SK-N-SH (cell line): ENCODE measurements at regions not wholly inside any gene's neighbourhood (a gene's known extent, or its start where the extent isn't known, plus 50 kb on each side); places are given as distances from the start of the nearest gene placed in this dataset.

Experiments
- CTCF ChIA-PET: fragments of 300-600, 350-600 bp; formaldehyde crosslinking; extraction: SDS; loops from one replicate; lab custom pipeline; 2021; lab: Yijun Ruan, JAX
- POLR2A ChIA-PET: fragments of 350-600 bp; sonication (Branson Sonifier 250); formaldehyde crosslinking; extraction: SDS; loops from one replicate; lab custom pipeline; 2020; ENCODE audit warnings: antibody characterized with exemption, inconsistent platforms; lab: Yijun Ruan, JAX
- DNase-seq: peaks from one replicate; pipeline ENCODE4 v3.0.0; 2012
- H2AFZ ChIP-seq: fragments of 200-600 bp; sonication (generic); 2 replicates; pipeline ENCODE4 v1.8.1; 2016; ENCODE audit warnings: antibody characterized with exemption, mild to moderate bottlenecking, low read depth
- H3F3A ChIP-seq: fragments of 200-600 bp; sonication (generic); replicated peaks from 2 replicates; pipeline ENCODE3; 2016; ENCODE audit warnings: antibody characterized with exemption, mild to moderate bottlenecking; ENCODE audit not compliant: insufficient read depth
- H3K27ac ChIP-seq, 2 experiments: fragments of 200-500 bp in 1 of 2; fragments of 200-600 bp in 1 of 2; sonication (Bioruptor generic) in 1 of 2; sonication (generic), shearing (Covaris generic) in 1 of 2; 2 replicates each; pipeline versions ENCODE4 v1.5.1 to v1.6.1; 2014 to 2016; ENCODE audit warnings: low read depth in 2 of 2, inconsistent platforms in 1 of 2, low read length in 1 of 2, mild to moderate bottlenecking in 1 of 2, mixed read lengths in 1 of 2
- H3K27me3 ChIP-seq: fragments of 200-600 bp; sonication (generic), shearing (Covaris generic); 2 replicates; pipeline ENCODE4 v1.6.1; 2016; ENCODE audit warnings: mixed run types; ENCODE audit not compliant: insufficient read depth
- H3K36me3 ChIP-seq, 2 experiments: fragments of 200-500 bp in 1 of 2; fragments of 200-600 bp in 1 of 2; sonication (Bioruptor generic) in 1 of 2; sonication (generic) in 1 of 2; replicated peaks in 1 of 2; 2 replicates each; pipeline versions ENCODE3 to v1.5.1; 2014 to 2016; ENCODE audit warnings: low read length in 1 of 2, mild to moderate bottlenecking in 1 of 2; ENCODE audit not compliant: insufficient read depth in 2 of 2, control insufficient read depth in 1 of 2
- H3K4me1 ChIP-seq, 2 experiments: fragments of 200-500 bp in 1 of 2; fragments of 200-600 bp in 1 of 2; sonication (Bioruptor generic) in 1 of 2; sonication (generic), shearing (Covaris generic) in 1 of 2; 2 replicates each; pipeline versions ENCODE4 v1.5.1 to v1.6.1; 2014 to 2016; ENCODE audit warnings: low read depth in 1 of 2, low read length in 1 of 2, mixed run types in 1 of 2; ENCODE audit not compliant: insufficient read depth in 2 of 2, control insufficient read depth in 1 of 2
- H3K4me2 ChIP-seq: fragments of 200-600 bp; sonication (generic), shearing (Covaris generic); 2 replicates; pipeline ENCODE4 v1.6.1; 2017; ENCODE audit warnings: mixed run types
- H3K4me3 ChIP-seq, 2 experiments: fragments of 200-500 bp in 1 of 2; fragments of 200-600 bp in 1 of 2; sonication (Bioruptor generic) in 1 of 2; sonication (generic), shearing (Covaris generic) in 1 of 2; 2 replicates each; pipeline versions ENCODE4 v1.5.1 to v1.8.1; 2014 to 2016; ENCODE audit warnings: low read depth in 2 of 2, inconsistent platforms in 1 of 2, low read length in 1 of 2, mild to moderate bottlenecking in 1 of 2, mixed read lengths in 1 of 2, moderate library complexity in 1 of 2
- H3K79me2 ChIP-seq: fragments of 200-600 bp; sonication (generic); 2 replicates; pipeline ENCODE4 v1.8.1; 2017; ENCODE audit warnings: mild to moderate bottlenecking; ENCODE audit not compliant: insufficient read depth
- H3K9ac ChIP-seq: fragments of 200-600 bp; sonication (generic); 2 replicates; pipeline ENCODE4 v1.6.1; 2017; ENCODE audit warnings: mixed run types
- H3K9me2 ChIP-seq: fragments of 200-600 bp; sonication (generic); 2 replicates; pipeline ENCODE4 v1.6.1; 2017; ENCODE audit warnings: mixed run types
- H3K9me3 ChIP-seq: fragments of 200-600 bp; sonication (generic); 2 replicates; pipeline ENCODE4 v1.6.1; 2017; ENCODE audit warnings: mixed run types, mild to moderate bottlenecking, moderate library complexity
- H4K20me1 ChIP-seq: fragments of 200-600 bp; sonication (generic); 2 replicates; pipeline ENCODE4 v1.6.1; 2017; ENCODE audit warnings: mild to moderate bottlenecking, mixed run types; ENCODE audit not compliant: insufficient read depth
- CHD2 ChIP-seq: fragments of 150-350 bp; IDR thresholded peaks from 2 replicates; pipeline ENCODE4 v1.6.1; 2018; ENCODE audit warnings: low read length; ENCODE audit not compliant: partially characterized antibody
- GABPA ChIP-seq: IDR thresholded peaks from 2 replicates; pipeline ENCODE4 v1.4.0; 2012; ENCODE audit warnings: low read depth, mild to moderate bottlenecking
- GATA2 ChIP-seq: sonication (generic); formaldehyde crosslinking; IDR thresholded peaks from 2 replicates; pipeline ENCODE4 v1.5.0; 2020; ENCODE audit warnings: mild to moderate bottlenecking, missing genetic modification reagents
- MXI1 ChIP-seq: IDR thresholded peaks from 2 replicates; pipeline ENCODE4 v1.6.1; 2012; ENCODE audit warnings: mild to moderate bottlenecking, low read depth, low read length, improper control_type of control experiment
- RAD21 ChIP-seq: IDR thresholded peaks from 2 replicates; pipeline ENCODE4 v1.6.1; 2012; ENCODE audit warnings: mild to moderate bottlenecking, low read length
- RCOR1 ChIP-seq: fragments of 150-350 bp; IDR thresholded peaks from 2 replicates; pipeline ENCODE4 v1.6.1; 2017; ENCODE audit warnings: antibody characterized with exemption, low read length
- SMC3 ChIP-seq: IDR thresholded peaks from 2 replicates; pipeline ENCODE4 v1.6.1; 2012; ENCODE audit warnings: low read depth, low read length, improper control_type of control experiment
- YY1 ChIP-seq: IDR thresholded peaks from 2 replicates; pipeline ENCODE4 v1.4.0; 2012; ENCODE audit warnings: low read depth, mild to moderate bottlenecking
- WGBS: methylation state at CpG from one replicate; pipeline ENCODE4 v1.1.6; 2017; ENCODE audit warnings: low lambda C conversion rate; 5-methylcytosine and 5-hydroxymethylcytosine counted together
- TF ChIP-seq, protein P1 (sequence below): fragments of 200-600 bp; sonication (generic); IDR thresholded peaks from 2 replicates; pipeline ENCODE4 v1.6.1; 2017; ENCODE audit warnings: antibody characterized with exemption, mild to moderate bottlenecking, moderate library complexity
- TF ChIP-seq, protein P2 (sequence below): IDR thresholded peaks from 2 replicates; pipeline ENCODE4 v1.6.1; 2012; ENCODE audit warnings: mild to moderate bottlenecking, low read depth, low read length, moderate library complexity
- TF ChIP-seq, protein P3 (sequence below): IDR thresholded peaks from 2 replicates; pipeline ENCODE4 v1.4.0; 2012; ENCODE audit warnings: low read depth

DNA sequence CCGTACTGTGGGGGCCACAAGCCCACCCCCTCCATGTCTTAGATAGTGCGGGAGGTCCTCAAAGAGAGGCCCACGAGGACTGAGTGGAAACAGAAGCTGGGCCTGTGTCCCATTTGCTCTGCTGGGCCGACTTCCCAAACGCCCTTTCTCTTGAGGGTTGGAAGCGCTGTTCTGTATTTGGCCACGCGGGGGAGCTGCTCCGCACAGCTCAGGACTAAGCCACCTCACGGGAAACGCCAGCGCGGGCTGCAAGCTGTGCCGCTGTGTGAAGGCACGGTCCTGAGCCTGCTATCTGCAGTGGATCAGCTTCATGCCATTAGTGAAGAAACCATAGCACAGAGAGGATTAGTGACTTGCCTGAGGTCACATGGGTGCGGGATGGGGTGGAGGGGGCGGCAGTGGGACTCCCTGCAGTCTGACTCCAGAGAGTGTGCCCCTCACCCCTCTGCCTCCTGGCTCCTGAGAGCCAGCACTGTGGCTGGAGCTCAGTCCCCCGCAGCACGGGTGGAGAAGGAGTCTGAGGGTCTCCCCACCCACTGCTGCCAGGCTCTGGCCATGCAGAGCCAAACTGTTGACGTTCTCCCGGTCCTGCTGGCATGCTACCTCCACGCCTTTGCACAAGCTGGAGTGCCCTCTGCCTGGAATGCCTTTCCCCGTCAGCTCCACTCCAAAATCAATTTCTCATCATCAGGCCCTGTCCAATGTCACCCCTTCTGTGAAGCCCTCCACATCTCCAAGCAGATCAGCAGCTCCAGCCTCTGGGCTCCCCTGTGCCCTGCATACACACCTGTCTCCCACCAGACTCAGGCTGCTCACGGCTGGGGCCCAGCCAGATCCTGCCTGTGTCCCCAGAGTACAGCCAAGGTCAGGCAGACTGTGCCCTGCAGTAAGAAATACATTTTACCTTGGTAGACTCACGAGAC, 51.5 kb upstream of the LRRC32 start:
- no peak overlapping the region for H2AFZ ChIP-seq
- H3K27ac ChIP-seq: no peak overlapping the region; a peak in 1 of 4 replicates
- 18% methylated on average over 25 of the region's 25 CpGs for WGBS
- peak; percentile 86 for DNase-seq
- no peaks in the 10 kb centered on the region for H4K20me1 ChIP-seq
- H3K27me3 ChIP-seq: peaks cover 21% of the 10 kb centered on the region; the same call in 1 of the 2 replicates
- H3F3A ChIP-seq: no peaks in the 10 kb centered on the region
- H3K4me3 ChIP-seq: peak overlapping the region in 1 of 2 experiments; percentile 40; a peak in 2 of 4 replicates
- H3K4me2 ChIP-seq: peak overlapping the region; percentile 53; the same call in 1 of the 2 replicates
- no peaks in the 10 kb centered on the region for H3K36me3 ChIP-seq
- no peaks in the 10 kb centered on the region for H3K9me3 ChIP-seq
- no peaks in the 10 kb centered on the region for H3K9me2 ChIP-seq
- no peak overlapping the region for H3K9ac ChIP-seq
- CTCF ChIA-PET: interaction anchor here (0.5 to 11.0 kb wide), 51 partner anchors 8 to 1684 kb away, joined by 3 to 108 read pairs (median 4); partner anchors contain the start of gene LRRC32
- no peaks in the 10 kb centered on the region for H3K79me2 ChIP-seq
- H3K4me1 ChIP-seq: peaks cover 0 to 4% of the 10 kb centered on the region in 2 experiments; a peak in 1 of 4 replicates
- TF ChIP-seq, protein P1, sequence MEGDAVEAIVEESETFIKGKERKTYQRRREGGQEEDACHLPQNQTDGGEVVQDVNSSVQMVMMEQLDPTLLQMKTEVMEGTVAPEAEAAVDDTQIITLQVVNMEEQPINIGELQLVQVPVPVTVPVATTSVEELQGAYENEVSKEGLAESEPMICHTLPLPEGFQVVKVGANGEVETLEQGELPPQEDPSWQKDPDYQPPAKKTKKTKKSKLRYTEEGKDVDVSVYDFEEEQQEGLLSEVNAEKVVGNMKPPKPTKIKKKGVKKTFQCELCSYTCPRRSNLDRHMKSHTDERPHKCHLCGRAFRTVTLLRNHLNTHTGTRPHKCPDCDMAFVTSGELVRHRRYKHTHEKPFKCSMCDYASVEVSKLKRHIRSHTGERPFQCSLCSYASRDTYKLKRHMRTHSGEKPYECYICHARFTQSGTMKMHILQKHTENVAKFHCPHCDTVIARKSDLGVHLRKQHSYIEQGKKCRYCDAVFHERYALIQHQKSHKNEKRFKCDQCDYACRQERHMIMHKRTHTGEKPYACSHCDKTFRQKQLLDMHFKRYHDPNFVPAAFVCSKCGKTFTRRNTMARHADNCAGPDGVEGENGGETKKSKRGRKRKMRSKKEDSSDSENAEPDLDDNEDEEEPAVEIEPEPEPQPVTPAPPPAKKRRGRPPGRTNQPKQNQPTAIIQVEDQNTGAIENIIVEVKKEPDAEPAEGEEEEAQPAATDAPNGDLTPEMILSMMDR: peak; percentile 85
- TF ChIP-seq MXI1 (peak; percentile 55; the same call in 1 of the 2 replicates), SMC3 (peak; percentile 69), YY1 (no peak), CHD2 (peak; percentile 55), RCOR1 (peak; percentile 89), GABPA (no peak), RAD21 (peak; percentile 69), GATA2 (CRISPR knock-in tag) (peak; percentile 77)
- TF ChIP-seq, protein P2, sequence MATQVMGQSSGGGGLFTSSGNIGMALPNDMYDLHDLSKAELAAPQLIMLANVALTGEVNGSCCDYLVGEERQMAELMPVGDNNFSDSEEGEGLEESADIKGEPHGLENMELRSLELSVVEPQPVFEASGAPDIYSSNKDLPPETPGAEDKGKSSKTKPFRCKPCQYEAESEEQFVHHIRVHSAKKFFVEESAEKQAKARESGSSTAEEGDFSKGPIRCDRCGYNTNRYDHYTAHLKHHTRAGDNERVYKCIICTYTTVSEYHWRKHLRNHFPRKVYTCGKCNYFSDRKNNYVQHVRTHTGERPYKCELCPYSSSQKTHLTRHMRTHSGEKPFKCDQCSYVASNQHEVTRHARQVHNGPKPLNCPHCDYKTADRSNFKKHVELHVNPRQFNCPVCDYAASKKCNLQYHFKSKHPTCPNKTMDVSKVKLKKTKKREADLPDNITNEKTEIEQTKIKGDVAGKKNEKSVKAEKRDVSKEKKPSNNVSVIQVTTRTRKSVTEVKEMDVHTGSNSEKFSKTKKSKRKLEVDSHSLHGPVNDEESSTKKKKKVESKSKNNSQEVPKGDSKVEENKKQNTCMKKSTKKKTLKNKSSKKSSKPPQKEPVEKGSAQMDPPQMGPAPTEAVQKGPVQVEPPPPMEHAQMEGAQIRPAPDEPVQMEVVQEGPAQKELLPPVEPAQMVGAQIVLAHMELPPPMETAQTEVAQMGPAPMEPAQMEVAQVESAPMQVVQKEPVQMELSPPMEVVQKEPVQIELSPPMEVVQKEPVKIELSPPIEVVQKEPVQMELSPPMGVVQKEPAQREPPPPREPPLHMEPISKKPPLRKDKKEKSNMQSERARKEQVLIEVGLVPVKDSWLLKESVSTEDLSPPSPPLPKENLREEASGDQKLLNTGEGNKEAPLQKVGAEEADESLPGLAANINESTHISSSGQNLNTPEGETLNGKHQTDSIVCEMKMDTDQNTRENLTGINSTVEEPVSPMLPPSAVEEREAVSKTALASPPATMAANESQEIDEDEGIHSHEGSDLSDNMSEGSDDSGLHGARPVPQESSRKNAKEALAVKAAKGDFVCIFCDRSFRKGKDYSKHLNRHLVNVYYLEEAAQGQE: no peak
- TF ChIP-seq, protein P3, sequence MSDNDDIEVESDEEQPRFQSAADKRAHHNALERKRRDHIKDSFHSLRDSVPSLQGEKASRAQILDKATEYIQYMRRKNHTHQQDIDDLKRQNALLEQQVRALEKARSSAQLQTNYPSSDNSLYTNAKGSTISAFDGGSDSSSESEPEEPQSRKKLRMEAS: peak; percentile 25; the same call in 1 of the 2 replicates
- TF ChIP-seq, all 33 proteins: peak for 8
- POLR2A ChIA-PET: interaction anchor here (0.6 to 1.3 kb wide), 2 partner anchors 31 to 96 kb away, joined by 3 read pairs; no protein-coding TSS in a partner anchor
